Panc1 (cell line): ENCODE measurements at regions not wholly inside any gene's neighbourhood (a gene's known extent, or its start where the extent isn't known, plus 50 kb on each side); places are given as distances from the start of the nearest gene placed in this dataset.

Source experiments
- ATAC-seq: fragments of 200-7000 bp; cut with Tn5 transposase; 2 replicates; pipeline ENCODE4 v1.9.1; 2020; ENCODE audit warnings: mild to moderate bottlenecking, moderate library complexity
- BruUV-seq: library from RNA; stranded (reverse); fragments of 400-500 nt; replicated peaks from 2 replicates; lab custom pipeline; 2021; lab: Mats Ljungman, UMichigan
- CTCF ChIA-PET: fragments of 300-600 bp; sonication (Branson Sonifier 250); formaldehyde crosslinking; loops from one replicate; lab custom pipeline; 2022; ENCODE audit warnings: antibody characterized with exemption; lab: Charles Lee
- POLR2A ChIA-PET: fragments of 300-600 bp; sonication (Branson Sonifier 250); formaldehyde crosslinking; loops from one replicate; lab custom pipeline; 2022; ENCODE audit warnings: antibody characterized with exemption; lab: Charles Lee
- DNase-seq: peaks from one replicate; pipeline ENCODE4 v3.0.0-alpha.2; 2010; ENCODE audit warnings: low read depth, low spot score
- H3K27ac ChIP-seq: 2 replicates; pipeline ENCODE4 v1.5.1; 2011; ENCODE audit warnings: mild to moderate bottlenecking, low read length, inconsistent platforms
- H3K27me3 ChIP-seq: fragments of 200-500 bp; sonication (Bioruptor generic); 2 replicates; pipeline ENCODE4 v1.6.0; 2014; ENCODE audit warnings: low read length, inconsistent platforms; ENCODE audit not compliant: control insufficient read depth, insufficient read depth
- H3K36me3 ChIP-seq: fragments of 200-500 bp; sonication (Bioruptor generic); 2 replicates; pipeline ENCODE4 v1.5.1; 2014; ENCODE audit warnings: inconsistent platforms, mild to moderate bottlenecking, low read length, moderate library complexity; ENCODE audit not compliant: control insufficient read depth, insufficient read depth
- H3K4me1 ChIP-seq: 2 replicates; pipeline ENCODE4 v1.5.1; 2011; ENCODE audit warnings: inconsistent platforms, mild to moderate bottlenecking, low read length, moderate library complexity; ENCODE audit not compliant: control insufficient read depth, insufficient read depth
- H3K4me3 ChIP-seq, 2 experiments: 2 replicates each; pipeline ENCODE4 v1.5.1; 2011 to 2012; ENCODE audit warnings: low read depth in 2 of 2, low read length in 2 of 2, mild to moderate bottlenecking in 2 of 2, inconsistent platforms in 1 of 2, moderate library complexity in 1 of 2
- H3K9me3 ChIP-seq: fragments of 200-500 bp; sonication (Bioruptor generic); 2 replicates; pipeline ENCODE4 v1.5.1; 2014; ENCODE audit warnings: low read depth, mild to moderate bottlenecking, inconsistent platforms, low read length, moderate library complexity; ENCODE audit not compliant: control insufficient read depth, insufficient read depth
- POLR2AphosphoS5 ChIP-seq: IDR thresholded peaks from 2 replicates; pipeline ENCODE4 v1.6.1; 2012; ENCODE audit warnings: mild to moderate bottlenecking, low read depth, low read length, moderate library complexity
- REST ChIP-seq, 2 experiments: IDR thresholded peaks; 2 replicates each; pipeline ENCODE4 v1.6.1; 2011 to 2012; ENCODE audit warnings: low read depth in 2 of 2, control low read depth in 1 of 2, low read length in 1 of 2, mild to moderate bottlenecking in 1 of 2, moderate library complexity in 1 of 2; ENCODE audit not compliant: insufficient read depth in 1 of 2
- SIN3A ChIP-seq: IDR thresholded peaks from 2 replicates; pipeline ENCODE4 v1.6.1; 2012; ENCODE audit warnings: low read depth, mild to moderate bottlenecking, low read length, moderate library complexity, borderline replicate concordance; ENCODE audit not compliant: insufficient read depth
- TCF7L2 ChIP-seq: IDR thresholded peaks from 2 replicates; pipeline ENCODE4 v1.6.1; 2011; ENCODE audit warnings: mild to moderate bottlenecking, low read depth, low read length, inconsistent platforms
- in situ Hi-C: cut with HindIII; loops from 2 replicates; pipeline ENCODE4 v1.10.0; 2016; ENCODE audit warnings: low sequenced_read_pairs, low pct_unique_long_range_greater_than_20kb
- intact Hi-C: fragments of 100-400 bp; cut with micrococcal nuclease; formaldehyde crosslinking; loops from one replicate; pipeline ENCODE4 v1.10.0; 2022; ENCODE audit not compliant: unreplicated experiment
- TF ChIP-seq, protein P1 (sequence below): fragments of 450-650 bp; IDR thresholded peaks from 2 replicates; pipeline ENCODE4 v1.5.1; 2017; ENCODE audit warnings: mild to moderate bottlenecking

DNA sequence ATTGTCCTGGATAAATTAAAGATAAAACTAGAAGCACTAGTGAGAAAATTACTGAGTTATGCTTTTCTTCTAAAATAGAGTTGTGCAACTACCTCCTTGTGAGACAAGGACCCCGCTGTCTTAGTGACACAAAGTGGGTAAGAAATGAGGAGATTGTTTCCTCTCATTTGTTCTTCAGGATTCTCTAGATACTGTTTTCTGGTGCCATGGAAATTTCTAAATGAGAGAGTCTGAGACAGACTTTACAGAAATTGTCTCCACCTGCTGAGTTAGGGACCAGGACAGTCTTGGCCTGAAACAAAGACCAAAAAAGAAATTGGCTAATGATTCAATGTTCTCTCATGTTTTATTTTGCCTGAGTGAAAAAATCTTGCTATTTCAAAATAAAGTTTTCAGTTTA, 427.5 kb downstream of the TUSC7 start:
- BruUV-seq, result no TSS peak
- in situ Hi-C loops, result no loop called here
- ChIA-PET CTCF (no interaction called here), POLR2A (no interaction called here)
- intact Hi-C loops, result no loop called here
- DNase-seq (no peak), ATAC-seq (no peak)
- Histone ChIP-seq H3K36me3 (no peaks in the 10 kb centered on the region), H3K27me3 (no peaks in the 10 kb centered on the region), H3K4me3 (no peak overlapping the region), H3K4me1 (no peaks in the 10 kb centered on the region), H3K27ac (no peak overlapping the region), H3K9me3 (no peaks in the 10 kb centered on the region)
- no peak for TF ChIP-seq REST (IDR thresholded peaks at IDR 0.05; ENCODE audit: insufficient read depth in 1 of 2, low read depth in 2 of 2, low read length in 1 of 2)
- TF ChIP-seq TCF7L2, result no peak
- TF ChIP-seq, protein P1, sequence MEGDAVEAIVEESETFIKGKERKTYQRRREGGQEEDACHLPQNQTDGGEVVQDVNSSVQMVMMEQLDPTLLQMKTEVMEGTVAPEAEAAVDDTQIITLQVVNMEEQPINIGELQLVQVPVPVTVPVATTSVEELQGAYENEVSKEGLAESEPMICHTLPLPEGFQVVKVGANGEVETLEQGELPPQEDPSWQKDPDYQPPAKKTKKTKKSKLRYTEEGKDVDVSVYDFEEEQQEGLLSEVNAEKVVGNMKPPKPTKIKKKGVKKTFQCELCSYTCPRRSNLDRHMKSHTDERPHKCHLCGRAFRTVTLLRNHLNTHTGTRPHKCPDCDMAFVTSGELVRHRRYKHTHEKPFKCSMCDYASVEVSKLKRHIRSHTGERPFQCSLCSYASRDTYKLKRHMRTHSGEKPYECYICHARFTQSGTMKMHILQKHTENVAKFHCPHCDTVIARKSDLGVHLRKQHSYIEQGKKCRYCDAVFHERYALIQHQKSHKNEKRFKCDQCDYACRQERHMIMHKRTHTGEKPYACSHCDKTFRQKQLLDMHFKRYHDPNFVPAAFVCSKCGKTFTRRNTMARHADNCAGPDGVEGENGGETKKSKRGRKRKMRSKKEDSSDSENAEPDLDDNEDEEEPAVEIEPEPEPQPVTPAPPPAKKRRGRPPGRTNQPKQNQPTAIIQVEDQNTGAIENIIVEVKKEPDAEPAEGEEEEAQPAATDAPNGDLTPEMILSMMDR, result no peak
- no peak for TF ChIP-seq SIN3A
- TF ChIP-seq POLR2AphosphoS5, result no peak

GRCh38 chr3:117139681-117140080, 430.1 kb downstream of the TUSC7 start:
- no TSS peak for BruUV-seq
- no peak for TF ChIP-seq REST (IDR thresholded peaks at IDR 0.05; ENCODE audit: insufficient read depth in 1 of 2, low read depth in 2 of 2, low read length in 1 of 2)
- no peak for TF ChIP-seq TCF7L2
- no peak for TF ChIP-seq POLR2AphosphoS5
- TF ChIP-seq, protein P1, result no peak
- no peak for TF ChIP-seq SIN3A
- H3K4me3 ChIP-seq, result no peak overlapping the region
- DNase-seq (no peak), ATAC-seq (no peak)
- H3K9me3 ChIP-seq, result no peaks in the 10 kb centered on the region
- no peaks in the 10 kb centered on the region for H3K27me3 ChIP-seq
- in situ Hi-C loops (no loop called here), intact Hi-C loops (no loop called here)
- H3K4me1 ChIP-seq, result no peaks in the 10 kb centered on the region
- H3K36me3 ChIP-seq, result no peaks in the 10 kb centered on the region
- POLR2A ChIA-PET, result no interaction called here
- CTCF ChIA-PET, result no interaction called here
- H3K27ac ChIP-seq, result no peak overlapping the region
